ENCODE measurements at regions not wholly inside any gene's neighbourhood (a gene's known extent, or its start where the extent isn't known, plus 50 kb on each side); places are given as distances from the start of the nearest gene placed in this dataset.

DNA sequence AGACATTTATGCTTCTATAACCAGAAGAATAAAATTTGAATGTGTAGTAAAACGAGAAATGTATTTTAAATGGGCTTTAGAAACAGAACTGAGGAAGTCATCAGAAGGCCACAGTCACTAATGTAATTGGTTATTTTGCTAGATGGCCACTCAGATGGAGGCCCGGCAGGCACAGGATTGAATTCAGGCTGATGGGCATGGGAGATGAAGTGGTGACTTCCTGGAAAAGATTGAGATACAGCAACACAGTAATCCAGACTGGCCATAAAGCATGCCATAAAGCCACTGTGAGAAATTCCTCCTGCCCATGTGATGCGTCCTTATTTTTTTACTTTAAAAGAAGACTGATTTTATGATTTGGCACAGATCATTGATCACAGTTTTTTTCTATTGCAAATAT, 297.7 kb downstream of the ICOS start:
- H3K9me3 ChIP-seq (ENCODE audit: control insufficient read depth in 3 of 3, low read length in 3 of 3): no peaks in the 10 kb centered on the region
- H3K36me3 ChIP-seq (ENCODE audit: control insufficient read depth in 3 of 3, insufficient read depth in 3 of 3, low read length in 3 of 3): no peaks in the 10 kb centered on the region
- no peak overlapping the region for H3K27ac ChIP-seq (ENCODE audit: low read depth, low read length)
- peaks cover 0 to 6% (median 0%) of the 10 kb centered on the region in 3 donors for H3K27me3 ChIP-seq (ENCODE audit: control insufficient read depth in 3 of 3, insufficient read depth in 3 of 3, low read length in 3 of 3)
- no peak overlapping the region for H3K4me3 ChIP-seq (ENCODE audit: low read length in 3 of 3)
- H3K9ac ChIP-seq (ENCODE audit: low read depth in 1 of 3, low read length in 3 of 3): no peak overlapping the region
- H3K4me1 ChIP-seq (ENCODE audit: control insufficient read depth in 3 of 3, insufficient read depth in 3 of 3, low read length in 3 of 3): no peaks in the 10 kb centered on the region

- Histone ChIP-seq H3K27ac (ENCODE audit: low read depth, low read length) (no peak overlapping the region), H3K9ac (ENCODE audit: low read depth in 1 of 3, low read length in 3 of 3) (no peak overlapping the region), H3K4me3 (ENCODE audit: low read length in 3 of 3) (no peak overlapping the region), H3K27me3 (ENCODE audit: control insufficient read depth in 3 of 3, insufficient read depth in 3 of 3, low read length in 3 of 3) (peaks cover 0 to 6% (median 0%) of the 10 kb centered on the region in 3 donors), H3K4me1 (ENCODE audit: control insufficient read depth in 3 of 3, insufficient read depth in 3 of 3, low read length in 3 of 3) (no peaks in the 10 kb centered on the region), H3K36me3 (ENCODE audit: control insufficient read depth in 3 of 3, insufficient read depth in 3 of 3, low read length in 3 of 3) (no peaks in the 10 kb centered on the region), H3K9me3 (ENCODE audit: control insufficient read depth in 3 of 3, low read length in 3 of 3) (no peaks in the 10 kb centered on the region)
Observed at GRCh38 chr2:204234879-204235278, 298.3 kb downstream of the ICOS start.

DNA sequence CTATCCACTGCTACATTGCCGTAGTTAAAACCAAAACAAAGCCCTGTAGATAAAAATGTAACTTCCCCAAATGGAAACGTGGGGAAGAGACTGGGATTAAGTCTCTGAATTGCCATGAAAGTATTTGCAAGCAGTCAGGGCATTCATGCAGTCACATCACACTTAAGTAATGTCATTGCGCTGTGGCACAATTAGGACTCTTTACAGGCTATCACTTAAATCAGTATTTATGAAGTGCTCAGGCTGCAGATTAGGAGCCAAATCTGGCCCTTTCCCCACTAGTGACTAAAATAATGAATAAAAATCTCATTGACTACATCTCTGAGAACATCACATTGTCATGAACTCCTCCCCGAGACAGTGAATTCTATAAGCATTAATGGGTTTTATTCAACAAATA, 300.9 kb downstream of the ICOS start:
- Histone ChIP-seq H3K27ac (ENCODE audit: low read depth, low read length) (no peak overlapping the region), H3K9ac (ENCODE audit: low read depth in 1 of 3, low read length in 3 of 3) (no peak overlapping the region), H3K4me3 (ENCODE audit: low read length in 3 of 3) (no peak overlapping the region), H3K27me3 (ENCODE audit: control insufficient read depth in 3 of 3, insufficient read depth in 3 of 3, low read length in 3 of 3) (peaks cover 0 to 2% (median 0%) of the 10 kb centered on the region in 3 donors), H3K9me3 (ENCODE audit: control insufficient read depth in 3 of 3, low read length in 3 of 3) (no peaks in the 10 kb centered on the region), H3K4me1 (ENCODE audit: control insufficient read depth in 3 of 3, insufficient read depth in 3 of 3, low read length in 3 of 3) (no peaks in the 10 kb centered on the region), H3K36me3 (ENCODE audit: control insufficient read depth in 3 of 3, insufficient read depth in 3 of 3, low read length in 3 of 3) (no peaks in the 10 kb centered on the region)

GRCh38 chr2:204239411-204240165, 303.0 kb downstream of the ICOS start:
- no peak overlapping the region for H3K4me3 ChIP-seq (ENCODE audit: low read length in 3 of 3)

DNA sequence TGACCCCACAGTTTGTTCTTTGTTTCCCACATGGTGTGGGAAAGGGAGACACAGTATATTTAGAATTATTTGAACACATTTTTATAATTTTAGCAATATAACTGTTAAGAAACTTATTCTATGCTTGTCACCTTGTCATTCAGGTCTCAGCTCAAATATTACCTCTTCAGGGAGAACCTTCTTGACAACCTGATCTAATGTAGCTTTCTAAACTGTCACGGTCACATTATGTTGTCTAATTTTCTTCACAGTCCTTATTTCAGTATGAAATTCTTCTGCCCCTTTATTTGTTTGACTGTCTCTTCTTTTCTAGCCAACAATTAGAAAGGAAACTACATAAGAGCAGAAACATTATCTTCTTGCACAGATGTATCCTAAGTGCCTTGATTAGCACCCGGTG, 304.3 kb upstream of the PARD3B start:
- Histone ChIP-seq H3K4me3 (ENCODE audit: low read length in 3 of 3) (no peak overlapping the region), H3K4me1 (ENCODE audit: control insufficient read depth in 3 of 3, insufficient read depth in 3 of 3, low read length in 3 of 3) (no peaks in the 10 kb centered on the region), H3K27ac (ENCODE audit: low read depth, low read length) (no peak overlapping the region), H3K27me3 (ENCODE audit: control insufficient read depth in 3 of 3, insufficient read depth in 3 of 3, low read length in 3 of 3) (peaks cover 0 to 2% (median 0%) of the 10 kb centered on the region in 3 donors), H3K9me3 (ENCODE audit: control insufficient read depth in 3 of 3, low read length in 3 of 3) (no peaks in the 10 kb centered on the region), H3K9ac (ENCODE audit: low read depth in 1 of 3, low read length in 3 of 3) (no peak overlapping the region), H3K36me3 (ENCODE audit: control insufficient read depth in 3 of 3, insufficient read depth in 3 of 3, low read length in 3 of 3) (no peaks in the 10 kb centered on the region)

More at GRCh38 chr2:204239411-204240165, 303.0 kb downstream of the ICOS start:
- H3K27me3 ChIP-seq (ENCODE audit: control insufficient read depth in 3 of 3, insufficient read depth in 3 of 3, low read length in 3 of 3): peaks cover 0 to 2% (median 0%) of the 10 kb centered on the region in 3 donors
- H3K27ac ChIP-seq (ENCODE audit: low read depth, low read length): no peak overlapping the region
- H3K9ac ChIP-seq (ENCODE audit: low read depth in 1 of 3, low read length in 3 of 3): no peak overlapping the region
- H3K9me3 ChIP-seq (ENCODE audit: control insufficient read depth in 3 of 3, low read length in 3 of 3): no peaks in the 10 kb centered on the region
- H3K4me1 ChIP-seq (ENCODE audit: control insufficient read depth in 3 of 3, insufficient read depth in 3 of 3, low read length in 3 of 3): no peaks in the 10 kb centered on the region
- no peaks in the 10 kb centered on the region for H3K36me3 ChIP-seq (ENCODE audit: control insufficient read depth in 3 of 3, insufficient read depth in 3 of 3, low read length in 3 of 3)

DNA sequence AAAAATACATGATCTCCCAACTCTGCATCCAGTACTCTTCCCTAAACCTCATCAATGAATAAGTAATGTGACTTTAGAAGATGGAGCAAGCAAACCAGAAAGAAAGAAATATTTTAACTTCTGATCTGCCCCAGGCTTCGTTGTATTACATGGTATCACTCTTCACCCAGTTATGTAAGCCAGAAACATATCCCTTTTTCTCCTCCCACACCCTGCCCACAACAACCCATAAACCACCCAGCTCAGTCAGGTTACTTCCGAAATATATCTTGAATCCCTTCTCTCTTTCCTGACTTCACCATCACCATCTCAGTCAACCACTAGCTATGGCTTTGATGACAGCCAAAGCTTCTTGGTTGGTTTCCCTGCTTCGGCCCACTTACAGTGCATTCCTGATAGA, 295.8 kb upstream of the PARD3B start:
- Histone ChIP-seq H3K9me3 (ENCODE audit: control insufficient read depth in 3 of 3, low read length in 3 of 3) (no peaks in the 10 kb centered on the region), H3K4me3 (ENCODE audit: low read length in 3 of 3) (no peak overlapping the region), H3K4me1 (ENCODE audit: control insufficient read depth in 3 of 3, insufficient read depth in 3 of 3, low read length in 3 of 3) (no peaks in the 10 kb centered on the region), H3K36me3 (ENCODE audit: control insufficient read depth in 3 of 3, insufficient read depth in 3 of 3, low read length in 3 of 3) (no peaks in the 10 kb centered on the region), H3K9ac (ENCODE audit: low read depth in 1 of 3, low read length in 3 of 3) (no peak overlapping the region), H3K27me3 (ENCODE audit: control insufficient read depth in 3 of 3, insufficient read depth in 3 of 3, low read length in 3 of 3) (peaks cover 0 to 3% (median 0%) of the 10 kb centered on the region in 3 donors), H3K27ac (ENCODE audit: low read depth, low read length) (no peak overlapping the region)

- no peaks in the 10 kb centered on the region for H3K9me3 ChIP-seq (ENCODE audit: control insufficient read depth in 3 of 3, low read length in 3 of 3)
- no peak overlapping the region for H3K4me3 ChIP-seq (ENCODE audit: low read length in 3 of 3)
- no peaks in the 10 kb centered on the region for H3K4me1 ChIP-seq (ENCODE audit: control insufficient read depth in 3 of 3, insufficient read depth in 3 of 3, low read length in 3 of 3)
- no peak overlapping the region for H3K27ac ChIP-seq (ENCODE audit: low read depth, low read length)
- no peak overlapping the region for H3K9ac ChIP-seq (ENCODE audit: low read depth in 1 of 3, low read length in 3 of 3)
- peaks cover 0 to 3% (median 0%) of the 10 kb centered on the region in 3 donors for H3K27me3 ChIP-seq (ENCODE audit: control insufficient read depth in 3 of 3, insufficient read depth in 3 of 3, low read length in 3 of 3)
- H3K36me3 ChIP-seq (ENCODE audit: control insufficient read depth in 3 of 3, insufficient read depth in 3 of 3, low read length in 3 of 3): no peaks in the 10 kb centered on the region
Observed at GRCh38 chr2:204250692-204251091, 294.6 kb upstream of the PARD3B start.

DNA sequence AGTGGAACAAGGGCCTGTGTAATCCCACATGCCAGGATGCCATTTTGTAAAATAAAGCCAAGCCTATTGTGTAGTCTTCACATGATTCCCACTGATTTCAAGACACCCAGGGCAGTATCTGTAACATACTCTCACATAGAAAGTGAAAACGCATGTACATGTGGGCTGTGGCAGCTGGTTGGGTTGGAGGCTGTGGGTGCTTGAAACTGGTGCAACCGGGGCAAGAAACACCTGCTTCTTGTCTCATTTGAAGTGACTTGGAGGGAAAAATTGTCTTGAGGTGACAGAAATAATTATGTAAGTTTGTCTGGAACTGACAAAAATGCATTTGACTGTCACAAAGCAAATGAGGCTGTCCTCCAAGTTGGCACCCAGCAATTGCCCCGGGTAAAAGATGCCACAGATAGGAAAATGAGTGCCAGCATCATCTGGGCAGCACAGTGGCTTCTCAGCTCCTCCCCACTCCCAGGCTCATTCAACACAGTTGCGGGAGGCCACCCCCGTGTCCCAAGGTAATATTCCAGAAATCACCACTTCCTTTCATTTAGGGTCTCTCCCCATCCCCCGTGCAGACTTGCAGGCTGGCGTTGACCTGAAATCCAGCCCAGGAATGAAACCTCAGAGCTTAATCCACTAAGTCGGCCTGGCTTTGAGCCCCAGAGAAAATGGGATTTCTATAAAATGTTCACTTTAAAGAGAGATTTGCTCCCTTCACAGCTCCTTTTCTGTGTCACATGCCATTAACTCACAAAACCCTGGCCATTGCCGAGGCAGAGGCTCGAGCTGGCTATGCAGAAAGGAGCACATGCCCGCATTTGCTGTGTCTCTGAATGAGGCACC, 293.9 kb upstream of the PARD3B start:
- H3K36me3 ChIP-seq (ENCODE audit: control insufficient read depth in 3 of 3, insufficient read depth in 3 of 3, low read length in 3 of 3): no peaks in the 10 kb centered on the region
- no peak overlapping the region for H3K4me3 ChIP-seq (ENCODE audit: low read length in 3 of 3)
- no peak overlapping the region for H3K9ac ChIP-seq (ENCODE audit: low read depth in 1 of 3, low read length in 3 of 3)
- H3K4me1 ChIP-seq (ENCODE audit: control insufficient read depth in 3 of 3, insufficient read depth in 3 of 3, low read length in 3 of 3): no peaks in the 10 kb centered on the region
- H3K27me3 ChIP-seq (ENCODE audit: control insufficient read depth in 3 of 3, insufficient read depth in 3 of 3, low read length in 3 of 3): peaks cover 0 to 3% (median 0%) of the 10 kb centered on the region in 3 donors
- H3K27ac ChIP-seq (ENCODE audit: low read depth, low read length): no peak overlapping the region
- no peaks in the 10 kb centered on the region for H3K9me3 ChIP-seq (ENCODE audit: control insufficient read depth in 3 of 3, low read length in 3 of 3)

- Histone ChIP-seq H3K4me3 (ENCODE audit: low read length in 3 of 3) (no peak overlapping the region), H3K36me3 (ENCODE audit: control insufficient read depth in 3 of 3, insufficient read depth in 3 of 3, low read length in 3 of 3) (no peaks in the 10 kb centered on the region), H3K9me3 (ENCODE audit: control insufficient read depth in 3 of 3, low read length in 3 of 3) (no peaks in the 10 kb centered on the region), H3K27me3 (ENCODE audit: control insufficient read depth in 3 of 3, insufficient read depth in 3 of 3, low read length in 3 of 3) (peaks cover 0 to 3% (median 0%) of the 10 kb centered on the region in 3 donors), H3K4me1 (ENCODE audit: control insufficient read depth in 3 of 3, insufficient read depth in 3 of 3, low read length in 3 of 3) (peaks cover 0 to 1% (median 0%) of the 10 kb centered on the region in 3 donors), H3K9ac (ENCODE audit: low read depth in 1 of 3, low read length in 3 of 3) (no peak overlapping the region), H3K27ac (ENCODE audit: low read depth, low read length) (no peak overlapping the region)
Observed at GRCh38 chr2:204251998-204252376, 293.3 kb upstream of the PARD3B start.

- Histone ChIP-seq H3K4me1 (ENCODE audit: control insufficient read depth in 3 of 3, insufficient read depth in 3 of 3, low read length in 3 of 3) (peaks cover 0 to 9% (median 0%) of the 10 kb centered on the region in 3 donors), H3K9me3 (ENCODE audit: control insufficient read depth in 3 of 3, low read length in 3 of 3) (no peaks in the 10 kb centered on the region), H3K27ac (ENCODE audit: low read depth, low read length) (no peak overlapping the region), H3K36me3 (ENCODE audit: control insufficient read depth in 3 of 3, insufficient read depth in 3 of 3, low read length in 3 of 3) (no peaks in the 10 kb centered on the region), H3K9ac (ENCODE audit: low read depth in 1 of 3, low read length in 3 of 3) (no peak overlapping the region), H3K4me3 (ENCODE audit: low read length in 3 of 3) (no peak overlapping the region), H3K27me3 (ENCODE audit: control insufficient read depth in 3 of 3, insufficient read depth in 3 of 3, low read length in 3 of 3) (peaks cover 0 to 3% (median 0%) of the 10 kb centered on the region in 3 donors)
Observed at GRCh38 chr2:204255071-204255470, 290.2 kb upstream of the PARD3B start.

Measured in skeletal muscle tissue (tissue), 3 donors.